GM21723 (cell line): ENCODE measurements at regions not wholly inside any gene's neighbourhood (a gene's known extent, or its start where the extent isn't known, plus 50 kb on each side); places are given as distances from the start of the nearest gene placed in this dataset.

Experiments
- ATAC-seq: cut with Tn5 transposase; IDR thresholded peaks from one replicate; pipeline ENCODE4 v1.9.1; 2021; ENCODE audit warnings: mild to moderate bottlenecking, moderate library complexity; ENCODE audit not compliant: unreplicated experiment

DNA sequence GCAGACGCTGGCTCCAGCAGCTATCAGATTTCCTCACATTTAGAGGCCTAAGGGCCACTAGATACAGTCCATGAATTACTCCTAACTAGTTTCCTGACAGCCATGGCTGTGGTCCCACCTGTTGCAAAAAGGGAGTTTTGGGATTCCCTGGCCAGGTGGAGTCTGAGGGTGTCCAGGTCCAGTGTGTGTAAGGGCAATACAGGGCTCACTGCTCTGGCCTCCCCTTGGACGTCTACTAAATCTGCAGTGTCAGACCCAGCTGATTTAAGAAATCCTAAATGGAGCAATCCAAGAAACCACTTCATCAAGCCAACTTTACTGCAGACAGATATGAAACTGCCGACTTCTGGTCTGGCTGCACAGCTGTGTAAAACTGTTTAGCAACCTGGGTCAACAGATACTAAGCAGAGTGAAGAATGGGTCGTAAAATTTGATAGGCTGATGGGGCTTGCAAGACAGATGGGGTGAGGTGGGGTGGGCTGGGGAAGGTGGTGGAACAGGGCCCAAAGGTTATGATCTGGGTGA lies 116.4 kb downstream of the GADD45G start:
- no peak for ATAC-seq

DNA sequence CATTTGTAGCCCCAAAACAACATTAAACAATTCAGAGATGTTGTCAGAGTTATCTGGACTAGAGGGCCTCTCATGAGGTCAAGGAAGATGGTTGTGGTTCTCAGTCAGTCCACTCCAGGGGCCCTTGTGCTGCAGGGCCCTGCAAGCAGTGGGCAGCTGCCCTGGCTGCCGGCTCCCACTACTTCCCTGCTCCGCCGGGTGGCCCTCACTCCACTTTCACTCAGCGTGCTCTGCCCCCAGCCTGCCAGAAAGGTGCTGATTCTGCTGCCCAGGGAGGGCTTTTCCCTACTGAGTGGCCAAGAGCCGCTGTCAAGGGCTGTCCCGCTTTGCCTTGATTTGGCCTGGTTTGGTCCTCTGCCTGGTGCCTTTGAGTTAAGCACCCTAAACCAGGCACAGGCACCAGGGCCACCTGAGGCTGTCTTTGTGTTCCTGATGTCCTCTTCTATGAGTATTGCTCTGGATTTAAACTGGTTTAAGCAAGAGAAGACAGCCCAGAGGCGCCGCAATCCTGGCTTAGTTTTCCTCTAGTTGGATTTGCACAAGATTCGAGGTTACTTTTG lies 117.2 kb downstream of the GADD45G start:
- no peak for ATAC-seq

DNA sequence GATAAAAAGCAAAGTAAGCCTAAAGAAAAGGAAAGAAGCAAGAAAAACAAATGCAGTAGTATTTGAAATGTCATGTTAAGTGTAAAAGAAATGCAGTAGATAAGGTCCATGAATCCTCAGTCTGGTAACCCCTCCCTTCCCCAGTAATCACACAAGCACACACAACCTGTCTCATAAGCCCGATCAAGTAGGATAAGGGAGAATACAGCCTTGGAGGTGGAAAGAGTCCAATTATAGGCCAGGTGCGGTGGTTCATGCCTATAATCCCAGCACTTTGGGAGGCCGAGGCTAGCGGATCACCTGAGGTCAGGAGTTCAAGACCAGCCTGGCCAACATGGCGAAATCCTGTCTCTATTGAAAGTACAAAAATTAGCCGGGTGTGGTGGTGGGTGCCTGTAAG lies 117.9 kb downstream of the GADD45G start:
- ATAC-seq = no peak

DNA sequence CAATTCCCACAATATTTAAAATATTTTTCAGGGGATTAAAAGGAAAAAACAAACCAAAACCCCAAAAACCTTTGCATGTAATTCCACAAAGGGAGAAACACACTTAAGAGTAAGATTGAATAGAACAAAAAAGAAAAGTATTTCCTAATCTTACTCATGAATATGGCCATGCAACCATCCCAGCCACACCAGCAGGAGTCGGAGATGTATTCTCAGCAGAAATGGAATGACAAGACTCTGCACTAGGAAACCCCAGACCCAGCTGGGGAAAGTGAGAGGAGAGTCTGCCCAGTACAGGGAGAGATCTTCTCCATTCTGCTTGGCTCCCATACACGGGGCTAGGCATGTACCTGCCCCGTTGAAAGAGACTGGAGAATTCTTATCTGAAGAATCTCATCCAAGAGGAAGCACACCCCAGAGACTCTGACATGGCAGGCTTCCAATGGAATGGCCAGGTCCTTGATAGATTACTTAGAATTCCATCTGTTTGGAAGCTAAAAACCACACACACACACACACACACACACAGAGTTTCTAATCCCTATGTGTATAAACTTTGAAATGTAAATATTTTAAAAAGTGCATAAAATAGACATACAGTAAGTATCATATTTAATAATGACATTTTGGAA lies 118.8 kb downstream of the GADD45G start:
- no peak for ATAC-seq

DNA sequence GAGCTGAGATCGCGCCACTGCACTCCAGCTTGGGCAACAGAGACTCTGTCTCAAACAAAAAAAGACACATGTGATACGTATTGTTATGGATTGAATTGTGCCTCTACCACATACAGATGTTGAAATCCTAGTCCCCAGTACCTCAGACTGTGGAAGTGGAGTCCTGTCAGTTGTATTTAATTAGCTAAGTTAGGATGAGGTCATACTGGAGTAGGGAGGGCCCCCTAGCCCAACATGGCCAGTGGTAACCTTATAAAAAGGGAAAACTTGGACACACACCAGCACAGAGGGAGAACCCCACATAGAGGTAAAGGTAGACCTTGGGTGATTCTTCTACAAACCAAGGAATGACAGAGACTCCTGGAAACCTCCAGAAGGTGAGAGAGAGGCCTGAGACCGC lies 119.8 kb downstream of the GADD45G start:
- no peak for ATAC-seq

DNA sequence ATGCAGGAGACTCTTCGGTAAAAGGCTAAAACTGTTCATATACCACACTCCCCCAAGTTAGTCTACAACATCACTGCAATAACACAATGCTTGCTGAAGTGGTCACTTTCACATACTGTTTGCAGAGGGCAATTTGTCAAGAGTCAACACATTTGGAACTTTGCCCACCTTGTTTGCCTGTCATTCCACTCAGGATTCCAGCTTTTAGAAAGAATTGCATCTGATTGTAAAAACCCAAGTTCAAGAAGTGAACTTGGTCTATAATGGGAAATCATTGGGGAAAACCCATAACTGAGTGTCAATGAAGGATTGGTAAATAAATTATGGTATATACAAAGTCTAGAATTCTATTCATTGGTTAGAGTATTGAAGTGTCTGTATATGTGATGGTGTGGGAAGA lies 120.5 kb downstream of the GADD45G start:
- ATAC-seq = no peak

DNA sequence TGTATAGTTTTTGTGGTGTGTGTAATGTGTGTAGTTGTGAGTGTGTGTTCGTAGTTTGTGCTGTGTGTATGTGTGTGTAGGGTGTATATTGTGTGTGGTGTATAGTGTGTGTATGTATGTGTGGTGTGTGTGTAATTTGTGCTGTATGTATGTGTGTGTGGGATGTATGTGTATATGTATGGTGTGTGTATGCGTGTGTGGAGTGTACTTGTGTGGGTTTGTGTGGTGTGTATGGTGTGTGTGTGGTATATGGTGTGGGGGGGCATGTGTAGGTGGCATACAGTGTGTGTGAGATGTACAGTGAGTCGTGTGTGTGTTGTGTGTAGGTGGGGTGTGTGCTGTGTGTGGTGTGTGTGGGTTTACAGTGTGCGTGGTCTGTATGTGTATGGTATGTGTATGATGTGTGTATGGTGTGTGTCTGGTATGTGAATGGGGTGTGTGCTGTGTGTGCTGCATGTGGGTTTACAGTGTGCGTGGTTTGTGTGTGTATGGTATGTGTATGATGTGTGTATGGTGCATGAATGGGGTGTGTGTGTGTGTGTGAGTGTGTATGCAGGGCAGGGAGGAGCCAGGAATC lies 125.2 kb downstream of the GADD45G start:
- ATAC-seq = no peak

DNA sequence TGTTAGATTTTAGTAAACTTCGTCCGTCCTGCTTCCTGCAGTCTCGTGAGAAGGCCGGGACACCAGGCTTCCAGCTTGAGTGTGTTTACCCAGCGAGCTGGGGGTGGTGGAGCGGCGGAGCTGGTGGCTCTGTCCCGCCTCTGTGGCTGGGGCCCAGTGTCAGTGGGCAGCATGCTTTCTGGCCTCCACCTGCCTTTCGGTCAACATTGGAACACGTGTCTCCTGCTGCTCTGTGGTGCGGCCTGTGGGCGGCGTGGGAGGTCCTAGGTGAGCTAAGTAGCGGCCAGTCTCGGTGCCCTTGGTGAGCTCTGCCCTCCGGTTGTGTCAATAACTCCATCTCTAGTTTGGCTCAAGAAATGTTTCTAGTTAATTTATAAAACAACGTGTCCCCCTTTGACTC lies 125.9 kb downstream of the GADD45G start:
- no peak for ATAC-seq

DNA sequence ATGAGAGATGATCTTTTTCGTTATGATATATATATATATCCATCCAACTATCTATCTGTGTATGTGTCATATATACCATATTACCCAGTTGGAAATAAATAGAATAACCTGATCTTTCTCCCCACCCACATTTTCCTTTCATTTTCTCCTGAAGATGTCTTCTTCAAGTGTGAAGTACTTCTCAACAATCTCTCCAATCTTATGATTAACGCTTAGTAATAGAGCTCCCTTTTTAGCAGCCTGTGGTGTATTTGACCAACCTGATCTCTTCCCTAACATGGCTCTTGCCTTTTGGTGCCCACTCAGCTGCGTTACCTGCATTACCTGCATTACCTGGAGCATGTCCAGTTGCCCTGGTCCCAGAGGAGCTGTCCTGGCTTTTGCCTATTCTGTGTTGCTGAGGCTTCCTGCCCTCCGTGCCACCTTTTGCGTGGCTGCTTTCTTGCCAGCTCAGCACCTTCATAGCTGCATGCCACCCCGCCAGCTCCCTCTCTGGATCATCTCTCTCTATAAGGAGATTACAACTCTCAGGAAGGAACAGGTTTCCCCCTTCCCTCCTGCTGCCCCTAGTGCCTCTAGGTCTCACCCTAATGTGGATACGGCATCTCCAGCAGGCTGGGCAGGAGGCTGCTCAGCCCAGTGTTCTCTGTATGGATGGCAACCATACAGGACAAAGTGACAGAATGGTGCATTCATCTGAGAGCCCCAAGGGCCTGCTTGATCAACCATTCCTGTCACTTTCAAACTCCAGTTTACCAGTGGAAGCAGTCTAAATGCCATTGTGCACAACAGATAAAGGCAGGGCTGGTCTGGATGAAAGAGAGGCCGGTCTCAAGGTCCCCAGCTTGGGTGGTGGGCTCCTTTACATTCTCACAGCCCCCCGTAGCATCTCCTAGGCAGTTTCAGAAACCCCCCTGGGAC lies 126.7 kb downstream of the GADD45G start:
- ATAC-seq = no peak

DNA sequence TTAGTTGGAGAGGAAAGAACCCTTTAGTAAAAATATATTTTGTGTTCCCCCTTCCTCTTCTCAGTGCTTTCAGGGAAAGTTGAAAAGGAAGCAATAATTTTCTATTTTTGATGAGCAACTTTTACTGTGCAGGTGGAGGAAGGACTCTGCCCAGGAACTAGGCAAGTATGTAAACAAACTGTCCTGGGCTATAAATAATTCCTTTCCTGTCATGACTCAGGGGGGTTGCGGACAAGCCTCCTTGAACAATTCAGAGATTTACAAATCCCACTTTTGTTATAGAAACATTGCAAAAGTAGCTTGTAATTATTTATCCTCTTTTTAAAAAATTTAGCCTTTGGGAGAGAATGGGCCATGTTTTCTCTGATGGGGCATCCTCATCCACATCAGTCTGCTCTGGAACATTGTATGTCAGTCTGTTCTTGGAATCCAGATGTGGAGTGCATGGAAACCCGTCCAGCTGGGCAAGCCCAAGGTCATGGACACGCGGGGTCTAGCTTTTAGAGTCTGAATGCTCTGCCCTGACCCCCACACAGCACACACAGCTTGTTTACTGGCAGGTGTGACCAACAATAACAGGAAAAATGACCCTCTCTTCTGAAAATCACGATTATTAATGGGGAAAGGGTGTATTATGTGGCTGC lies 127.6 kb downstream of the GADD45G start:
- ATAC-seq = no peak

DNA sequence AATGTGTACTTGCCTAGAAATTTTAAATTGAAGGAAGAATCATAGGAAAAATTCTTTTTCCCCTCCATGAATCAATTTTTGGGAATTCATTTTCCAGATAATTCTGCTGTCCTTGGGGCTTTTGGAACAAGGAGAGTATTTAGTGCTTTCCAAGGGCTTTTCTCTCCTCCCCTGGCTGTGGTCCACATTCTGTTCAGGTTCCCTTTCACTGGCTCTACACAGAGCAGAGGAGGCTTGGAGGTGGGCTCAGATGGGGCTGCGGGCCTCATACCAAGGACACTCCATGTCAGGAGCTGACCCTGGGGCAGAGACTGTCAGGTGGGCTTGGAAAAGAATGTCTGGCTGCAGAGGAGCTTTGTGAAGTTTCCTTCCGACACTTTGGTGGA lies 128.1 kb downstream of the GADD45G start:
- ATAC-seq = no peak

DNA sequence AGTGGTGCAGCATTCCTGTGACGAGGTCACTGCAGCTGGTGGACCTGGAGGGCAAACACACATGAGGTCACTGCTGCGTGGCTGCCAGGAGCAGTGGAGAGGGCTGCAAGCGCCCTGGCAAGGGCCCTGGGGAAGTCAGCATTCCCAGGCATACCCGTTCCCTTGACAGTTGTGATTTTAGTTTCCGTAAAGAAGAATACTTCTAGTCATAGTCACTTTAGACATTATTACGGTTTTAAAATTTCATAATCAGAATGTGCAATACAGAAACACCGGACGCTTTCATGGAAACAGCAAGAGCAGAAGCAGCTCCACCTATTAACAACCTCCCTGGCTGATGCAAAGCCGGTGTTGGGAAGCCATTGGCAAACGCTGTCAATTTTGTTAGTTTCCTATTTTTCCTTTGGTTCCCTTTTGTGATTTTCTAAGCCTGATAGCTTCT lies 129.8 kb downstream of the GADD45G start:
- no peak for ATAC-seq

DNA sequence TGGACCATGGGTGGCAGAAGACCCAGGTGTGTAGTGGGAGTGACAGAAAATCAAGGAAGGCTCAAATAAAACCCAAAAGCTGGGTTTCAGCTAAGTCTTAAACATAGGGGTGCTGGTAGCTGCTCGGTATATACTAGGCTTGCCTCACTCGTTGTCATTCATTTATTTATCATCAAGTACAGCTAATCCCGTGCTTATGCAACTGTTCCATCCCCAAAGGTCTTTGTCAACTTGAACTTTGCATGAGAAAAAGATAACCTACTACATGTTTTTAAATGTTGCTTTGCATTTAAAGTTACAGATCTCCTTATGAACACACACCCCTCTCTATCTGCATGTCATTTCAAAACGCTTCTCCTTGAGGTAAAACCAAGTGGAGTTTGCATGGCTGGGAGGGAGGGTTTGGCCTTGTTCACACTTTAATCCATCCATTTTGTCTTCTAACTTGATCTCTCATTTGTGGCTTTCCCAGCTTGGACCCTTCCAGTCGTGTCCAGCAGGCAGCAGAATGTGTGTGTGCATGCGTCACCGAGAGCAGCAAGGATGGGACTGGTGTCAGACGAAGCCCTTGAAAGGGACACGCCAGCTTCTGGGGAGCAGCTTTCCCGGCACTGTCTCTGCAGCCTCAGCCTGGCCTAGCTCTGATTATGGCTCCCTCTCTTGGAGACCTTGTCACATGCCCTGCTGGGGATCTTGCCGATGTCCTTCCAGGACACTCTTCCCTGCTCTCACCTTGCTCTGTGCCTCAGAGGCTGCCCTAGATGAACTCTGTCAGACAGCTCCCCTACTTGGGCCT lies 133.5 kb downstream of the GADD45G start:
- ATAC-seq = no peak

DNA sequence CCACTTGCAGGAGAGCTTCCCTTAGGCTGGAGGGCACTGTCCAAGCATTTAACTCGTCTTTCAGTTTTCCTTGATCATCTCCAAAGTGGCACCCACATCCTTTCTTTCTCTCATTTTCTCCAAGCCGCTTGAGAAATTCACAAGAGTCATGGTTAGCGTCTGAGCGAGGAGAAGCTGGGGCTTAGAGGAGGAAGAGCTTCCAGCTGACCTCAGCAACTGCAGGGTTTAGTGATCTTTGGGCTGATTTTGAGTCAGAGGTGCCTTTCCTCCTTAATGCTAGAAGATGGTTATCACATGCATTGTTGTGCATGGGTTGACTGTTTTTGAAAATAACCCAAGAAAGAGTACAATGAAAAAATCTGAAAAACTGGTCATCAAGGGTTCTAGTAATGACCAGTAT lies 134.7 kb downstream of the GADD45G start:
- no peak for ATAC-seq

DNA sequence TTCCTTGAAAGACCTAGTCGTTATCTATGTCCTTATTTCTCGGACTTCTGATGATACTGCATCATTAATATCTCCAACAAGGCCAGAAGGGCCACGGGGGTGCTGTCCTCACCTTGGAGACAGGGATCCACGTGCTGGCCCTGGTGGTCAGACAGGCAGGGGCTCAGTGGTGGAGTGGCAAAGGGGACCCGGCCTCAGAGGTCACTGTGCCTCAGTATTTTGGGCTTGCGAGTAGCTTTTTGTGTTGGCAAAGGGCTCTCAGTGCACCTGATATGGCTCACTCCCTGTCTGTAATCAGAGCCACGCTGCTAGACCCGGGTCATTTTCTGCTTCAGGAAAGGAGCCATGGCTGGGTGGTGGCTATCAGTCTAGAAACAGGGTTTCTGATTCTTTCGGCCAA lies 135.1 kb downstream of the GADD45G start:
- no peak for ATAC-seq

DNA sequence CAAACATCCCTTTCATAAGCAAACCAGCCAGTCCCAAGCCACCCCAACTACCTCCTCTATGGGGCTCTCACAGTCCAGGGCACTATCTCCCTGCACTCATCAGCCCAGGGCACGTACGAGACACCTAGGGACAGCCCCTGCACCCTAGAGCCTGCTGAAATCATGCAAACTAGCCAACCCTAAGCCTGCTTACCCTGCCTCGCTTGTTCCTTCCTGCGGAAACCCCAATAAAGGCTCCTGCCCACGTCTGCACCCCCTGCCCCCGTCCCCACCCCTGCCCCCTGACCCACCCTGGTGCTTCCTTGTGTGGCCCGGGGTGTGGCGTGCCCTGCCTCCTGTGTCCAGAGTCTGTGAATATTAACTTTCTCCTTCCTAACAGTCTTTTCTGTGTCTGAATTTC lies 135.9 kb downstream of the GADD45G start:
- peak; percentile 68 for ATAC-seq

DNA sequence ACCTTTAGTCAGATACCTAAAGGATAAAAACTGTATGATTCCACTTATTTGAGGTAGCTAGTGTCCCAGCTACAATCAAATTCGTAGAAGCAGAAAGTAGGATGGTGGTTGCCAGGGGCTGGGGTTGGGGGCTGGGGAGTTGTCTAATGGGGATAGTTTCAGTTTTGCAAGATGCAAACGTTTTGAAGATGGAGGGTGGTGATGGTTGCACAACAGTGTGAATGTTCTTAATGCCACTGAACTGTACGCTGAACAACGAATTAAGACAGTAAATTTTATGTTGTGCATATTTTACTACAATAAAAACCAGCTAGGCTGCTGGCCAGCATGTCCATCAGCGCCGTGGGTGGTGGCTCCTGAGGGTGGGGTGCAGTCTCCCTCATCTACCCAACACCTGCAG lies 137.8 kb downstream of the GADD45G start:
- no peak for ATAC-seq

DNA sequence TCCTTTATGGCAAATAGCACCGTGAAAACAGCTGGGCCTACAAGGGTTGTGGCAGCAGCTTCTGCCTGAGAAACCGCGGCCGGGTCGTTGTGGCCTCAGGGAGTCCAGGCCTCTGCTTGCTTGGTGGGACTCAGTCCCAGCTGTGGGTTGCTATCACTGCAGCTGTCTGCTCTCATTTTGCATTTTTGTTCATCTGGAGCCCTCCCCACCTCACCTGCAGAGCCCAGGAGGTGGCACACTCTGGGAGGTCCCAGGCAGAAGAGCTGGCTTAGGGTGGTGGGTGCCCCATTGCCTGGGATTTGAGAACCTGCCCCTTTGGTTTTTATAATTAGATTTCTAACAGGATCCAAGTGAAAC lies 138.4 kb downstream of the GADD45G start:
- ATAC-seq = peak; percentile 52

DNA sequence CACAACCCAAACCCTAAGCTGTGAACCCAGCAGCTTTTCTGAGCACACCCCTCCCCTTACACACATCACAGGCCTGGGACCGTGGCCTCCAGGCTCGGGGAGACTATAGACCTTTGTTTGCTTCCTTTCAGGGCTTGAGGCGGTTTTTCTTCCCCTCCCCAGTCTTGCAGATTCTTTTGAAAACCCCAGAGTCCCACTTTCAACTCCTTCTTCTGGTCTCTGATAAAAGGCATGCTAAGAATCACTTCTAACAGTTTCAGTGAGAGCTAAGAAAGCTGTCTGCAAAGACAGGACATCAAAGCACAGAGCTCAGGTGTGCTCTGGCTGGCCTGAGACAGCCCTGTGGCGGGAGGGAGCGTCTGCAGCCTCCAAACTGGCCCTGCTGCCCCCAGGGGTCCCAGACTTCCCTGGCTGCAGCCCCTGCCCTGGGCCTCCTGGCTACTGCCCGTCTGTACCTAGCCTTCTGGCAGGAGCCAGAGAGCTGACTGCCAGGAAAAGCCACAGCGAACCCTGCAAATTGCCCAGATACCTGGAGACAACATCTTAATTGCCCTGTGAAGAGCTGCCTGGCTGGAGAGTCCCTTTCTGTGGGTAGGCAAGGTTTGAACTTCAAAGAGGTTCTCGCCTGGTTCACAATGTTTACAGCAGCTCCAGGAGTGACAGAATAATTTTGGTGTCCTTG lies 138.9 kb downstream of the GADD45G start:
- ATAC-seq = peak; percentile 69

DNA sequence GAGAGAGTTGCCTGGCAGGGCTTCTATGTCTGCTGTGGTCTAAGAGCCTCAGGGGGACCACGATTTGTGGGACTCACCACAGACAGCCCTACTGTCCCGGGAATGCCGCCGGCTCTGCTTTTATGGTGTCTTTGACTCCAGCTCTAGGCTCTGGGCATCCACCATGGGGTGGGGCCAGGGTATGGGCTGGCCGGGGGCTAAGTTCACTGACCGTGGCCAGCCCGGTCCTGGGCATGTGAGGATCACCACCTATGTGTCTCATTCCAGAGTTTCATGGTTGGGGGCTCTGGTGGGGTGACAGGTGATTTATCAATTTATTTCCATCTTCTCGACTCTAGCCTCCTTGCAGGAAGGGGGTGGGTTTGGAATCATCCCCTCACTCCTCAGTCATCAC lies 139.4 kb downstream of the GADD45G start:
- no peak for ATAC-seq
